GM12873 (cell line): ENCODE measurements at regions not wholly inside any gene's neighbourhood (a gene's known extent, or its start where the extent isn't known, plus 50 kb on each side); places are given as distances from the start of the nearest gene placed in this dataset.

Experiments
- CTCF ChIP-seq: IDR thresholded peaks from 2 replicates; pipeline ENCODE4 v1.5.1; 2012; ENCODE audit warnings: low read depth, mild to moderate bottlenecking, moderate library complexity, low read length, control low read depth; ENCODE audit not compliant: insufficient read depth; ENCODE audit errors: missing control alignments

GRCh38 chr18:27855486-27855885 is 321.4 kb downstream of the CDH2 start:
- no peak for TF ChIP-seq CTCF

- no peak for TF ChIP-seq CTCF
These were observed 322.3 kb downstream of the CDH2 start for GRCh38 chr18:27854631-27855030.

- TF ChIP-seq CTCF = no peak
These were observed 328.6 kb downstream of the CDH2 start for GRCh38 chr18:27848336-27848735.

GRCh38 chr18:27847412-27847811 is 329.5 kb downstream of the CDH2 start:
- TF ChIP-seq CTCF = no peak

- no peak for TF ChIP-seq CTCF
These were observed 331.0 kb downstream of the CDH2 start for GRCh38 chr18:27845897-27846296.

GRCh38 chr18:27843783-27844777 is 332.9 kb downstream of the CDH2 start:
- TF ChIP-seq CTCF = no peak

GRCh38 chr18:27839141-27839540 is 337.8 kb downstream of the CDH2 start:
- no peak for TF ChIP-seq CTCF
